ENCODE measurements at regions not wholly inside any gene's neighbourhood (a gene's known extent, or its start where the extent isn't known, plus 50 kb on each side); places are given as distances from the start of the nearest gene placed in this dataset.

GRCh38 chr5:59959330-59959729 lies 65.8 kb upstream of the PDE4D start:
- no peak overlapping the region for H2BK15ac ChIP-seq (ENCODE audit: low read depth, low read length)
- H3K9me3 ChIP-seq (ENCODE audit: control insufficient read depth, low read depth, low read length) = no peaks in the 10 kb centered on the region
- H3K14ac ChIP-seq (ENCODE audit: insufficient read depth, low read length) = no peak overlapping the region
- no peak overlapping the region for H3K18ac ChIP-seq (ENCODE audit: insufficient read length, low read depth, low read length)
- DNase-seq = no peak
- H2BK12ac ChIP-seq (ENCODE audit: insufficient read length, low read depth, low read length) = no peak overlapping the region
- H4K5ac ChIP-seq (ENCODE audit: insufficient read length, low read depth, low read length) = no peak overlapping the region
- H2BK120ac ChIP-seq (ENCODE audit: low read depth, low read length, poor library complexity, severe bottlenecking) = no peak overlapping the region
- H4K8ac ChIP-seq (replicated peaks; ENCODE audit: insufficient read length, low read depth, low read length) = no peak overlapping the region
- TF ChIP-seq CTCF (conservative IDR thresholded peaks at IDR 0.05) = no peak
- no peak overlapping the region for H2BK5ac ChIP-seq (ENCODE audit: insufficient read length, low read length)
- no peak overlapping the region for H3K4me3 Mint-ChIP-seq
- no peaks in the 10 kb centered on the region for H3K27me3 ChIP-seq (ENCODE audit: insufficient read depth, low read length)
- no peaks in the 10 kb centered on the region for H3K79me2 ChIP-seq (ENCODE audit: insufficient read depth, low read length)
- H3K23me2 ChIP-seq (ENCODE audit: insufficient read length, low read depth, low read length, poor library complexity, severe bottlenecking) = no peaks in the 10 kb centered on the region
- WGBS (ENCODE audit: extremely low coverage, insufficient read length, low lambda C conversion rate) = no CpG with 5 or more reads among the region's 1 CpG
- no peaks in the 10 kb centered on the region for H3K4me1 ChIP-seq (ENCODE audit: insufficient read depth, low read length)
- no peaks in the 10 kb centered on the region for H3K27me3 Mint-ChIP-seq (ENCODE audit: low read depth)
- no peak overlapping the region for H4K91ac ChIP-seq (ENCODE audit: insufficient read length, low read depth, low read length)
- no peak overlapping the region for H2BK20ac ChIP-seq (ENCODE audit: low read depth, low read length, poor library complexity, severe bottlenecking)
- H3K9ac ChIP-seq (ENCODE audit: extremely low read depth, insufficient read length, low read length) = no peak overlapping the region
- H3K9me3 Mint-ChIP-seq = no peaks in the 10 kb centered on the region
- H4K20me1 ChIP-seq (ENCODE audit: control insufficient read depth, insufficient read depth, insufficient read length) = no peaks in the 10 kb centered on the region
- H3K79me1 ChIP-seq (ENCODE audit: insufficient read depth, low read depth, low read length, poor library complexity, severe bottlenecking) = no peaks in the 10 kb centered on the region
- H3K27ac ChIP-seq (ENCODE audit: insufficient read length, low read depth, low read length) = no peak overlapping the region
- H2AFZ ChIP-seq (ENCODE audit: low read length) = no peak overlapping the region
- H3K36me3 Mint-ChIP-seq (ENCODE audit: insufficient read depth in 1 of 3, low read depth in 3 of 3) = no peaks in the 10 kb centered on the region
- no peak overlapping the region for H3T11ph ChIP-seq (ENCODE audit: low read length)
- H3K4ac ChIP-seq (ENCODE audit: low read depth, low read length) = no peak overlapping the region
- H3K23ac ChIP-seq (ENCODE audit: insufficient read length, low read depth, low read length) = no peak overlapping the region
- no peak overlapping the region for H3K4me2 ChIP-seq (ENCODE audit: insufficient read depth, insufficient read length, low read length)
- H3K27ac Mint-ChIP-seq = no peak overlapping the region
- no peak overlapping the region for H3K56ac ChIP-seq (ENCODE audit: insufficient read length, low read depth, low read length)
- no peak overlapping the region for H2AK5ac ChIP-seq (ENCODE audit: insufficient read length, low read length)
- H3K4me1 Mint-ChIP-seq = peaks cover 0 to 5% of the 10 kb centered on the region in 2 experiments; a peak in 1 of 4 replicates

Data from H9 (cell line).